HG03097 (cell line): ENCODE measurements at regions not wholly inside any gene's neighbourhood (a gene's known extent, or its start where the extent isn't known, plus 50 kb on each side); places are given as distances from the start of the nearest gene placed in this dataset.

Experiments
- ATAC-seq: cut with Tn5 transposase; IDR thresholded peaks from one replicate; pipeline ENCODE4 v1.9.1; 2021; ENCODE audit not compliant: unreplicated experiment, low FRiP score

- ATAC-seq: no peak
Observed at GRCh38 chr16:66155933-66156332, 210.6 kb upstream of the CDH5 start.

- no peak for ATAC-seq
Observed at GRCh38 chr16:66154801-66155200, 211.7 kb upstream of the CDH5 start.

DNA sequence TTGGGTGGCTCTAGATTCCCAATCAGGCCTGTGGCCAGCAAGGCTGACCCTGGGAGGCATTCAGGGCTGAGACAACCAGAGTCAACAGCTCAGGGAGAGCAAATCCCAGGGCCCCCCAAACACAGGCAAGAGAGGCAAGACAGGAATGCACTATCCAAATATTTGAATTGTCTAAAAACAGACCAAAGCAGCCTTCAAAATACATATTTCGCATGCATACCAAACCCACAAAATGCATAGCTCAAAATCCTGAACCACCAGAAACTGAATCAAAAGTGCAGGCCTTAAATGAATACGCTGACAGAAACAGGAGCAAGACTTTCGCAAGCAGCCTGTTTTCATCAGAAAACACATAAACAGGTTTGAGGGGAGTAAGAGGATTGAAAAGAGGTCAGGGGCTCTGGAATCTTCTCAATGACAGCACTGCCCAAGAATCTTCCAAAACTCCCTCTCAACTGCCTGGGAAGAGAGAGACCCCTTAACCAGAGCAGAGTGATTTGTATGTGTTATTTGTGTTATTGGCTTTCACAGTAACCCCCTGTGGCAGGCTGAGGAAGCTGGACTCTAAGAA, 213.6 kb upstream of the CDH5 start:
- no peak for ATAC-seq

- ATAC-seq: no peak
Observed at GRCh38 chr16:66152181-66152580, 214.3 kb upstream of the CDH5 start.

GRCh38 chr16:66150698-66151482, 215.6 kb upstream of the CDH5 start:
- ATAC-seq: no peak

- ATAC-seq: no peak
Observed at GRCh38 chr16:66147291-66147690, 219.2 kb upstream of the CDH5 start.

DNA sequence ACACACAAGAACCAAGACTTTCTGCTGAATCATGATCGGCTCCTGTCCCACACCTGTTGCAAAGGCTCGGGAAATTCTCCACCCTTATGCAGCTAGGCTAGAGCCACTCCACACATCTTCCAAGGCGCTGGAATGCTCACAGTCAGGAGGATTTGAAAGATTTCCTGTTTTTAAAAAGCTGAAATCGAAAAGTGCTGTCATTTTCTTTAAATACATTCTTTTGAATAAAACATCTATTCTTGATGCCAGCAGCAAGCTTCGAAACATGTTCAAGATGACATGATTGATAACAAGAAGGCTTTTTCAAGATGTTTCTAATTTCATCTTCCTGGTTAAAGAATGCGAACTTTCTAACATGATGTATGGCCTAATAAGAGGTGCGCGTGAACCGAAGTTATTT, 219.7 kb upstream of the CDH5 start:
- ATAC-seq: no peak

GRCh38 chr16:66144641-66145040, 221.8 kb upstream of the CDH5 start:
- ATAC-seq: no peak

GRCh38 chr16:66143415-66143814, 223.1 kb upstream of the CDH5 start:
- ATAC-seq: no peak

DNA sequence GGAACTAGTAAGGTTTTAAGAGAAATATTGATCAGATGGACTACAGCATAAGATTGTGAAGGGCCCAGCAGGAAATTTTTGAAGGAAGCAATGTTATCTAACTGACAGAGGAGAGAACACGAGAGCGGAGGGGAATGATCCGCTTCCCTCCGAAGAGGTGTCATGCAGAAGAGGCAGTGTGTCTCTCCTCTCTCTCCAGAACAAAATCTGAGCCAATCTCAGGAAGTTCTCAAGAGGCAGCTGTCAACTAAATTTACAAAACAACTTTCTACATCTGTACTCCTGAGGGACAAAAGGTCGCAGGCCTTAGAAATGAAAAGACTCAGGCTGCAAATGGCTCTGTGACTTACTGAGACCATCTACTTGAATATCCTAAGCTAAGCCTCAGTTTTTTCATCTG, 224.6 kb upstream of the CDH5 start:
- no peak for ATAC-seq

DNA sequence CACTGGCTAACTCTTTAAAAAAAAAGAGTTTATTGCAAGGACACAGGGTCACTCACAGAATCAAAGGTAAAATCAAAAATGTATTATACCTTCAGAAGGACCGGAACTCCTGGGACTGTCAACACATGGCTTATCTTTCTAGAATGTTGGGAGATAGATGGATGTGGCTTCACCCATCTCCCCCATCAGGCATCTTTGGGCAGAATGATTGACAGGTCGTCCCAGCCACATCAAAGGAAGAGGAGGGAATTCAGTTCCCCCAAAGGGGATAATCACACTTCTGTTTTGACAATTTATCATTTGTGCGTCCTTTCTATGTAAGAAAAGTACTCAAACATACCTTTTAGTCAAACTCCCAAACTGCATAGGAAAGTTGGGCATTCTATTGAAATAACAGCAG, 228.6 kb upstream of the CDH5 start:
- ATAC-seq: no peak

DNA sequence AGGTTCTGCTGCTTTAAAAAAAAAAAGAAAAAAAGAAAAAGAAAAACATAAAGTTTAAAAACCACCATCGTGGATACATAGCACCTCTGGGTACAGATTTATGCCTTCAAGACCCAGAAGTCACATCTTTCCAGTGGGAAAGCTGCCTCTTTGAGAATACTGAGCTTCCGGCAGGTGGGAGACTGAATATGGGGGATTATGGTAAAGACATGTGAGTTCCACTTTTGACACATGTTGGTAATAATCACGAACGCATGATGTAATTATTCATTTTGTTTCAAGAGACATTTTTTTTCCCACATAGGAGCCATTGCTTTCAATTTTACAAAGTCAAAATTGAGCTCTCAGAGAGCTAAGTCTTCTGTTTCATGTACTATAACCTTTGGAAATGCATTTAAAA, 229.7 kb upstream of the CDH5 start:
- no peak for ATAC-seq

- ATAC-seq: no peak
Observed at GRCh38 chr16:66135838-66136237, 230.7 kb upstream of the CDH5 start.

- no peak for ATAC-seq
Observed at GRCh38 chr16:66135421-66135831, 231.1 kb upstream of the CDH5 start.

- ATAC-seq: no peak
Observed at GRCh38 chr16:66134875-66135274, 231.6 kb upstream of the CDH5 start.

DNA sequence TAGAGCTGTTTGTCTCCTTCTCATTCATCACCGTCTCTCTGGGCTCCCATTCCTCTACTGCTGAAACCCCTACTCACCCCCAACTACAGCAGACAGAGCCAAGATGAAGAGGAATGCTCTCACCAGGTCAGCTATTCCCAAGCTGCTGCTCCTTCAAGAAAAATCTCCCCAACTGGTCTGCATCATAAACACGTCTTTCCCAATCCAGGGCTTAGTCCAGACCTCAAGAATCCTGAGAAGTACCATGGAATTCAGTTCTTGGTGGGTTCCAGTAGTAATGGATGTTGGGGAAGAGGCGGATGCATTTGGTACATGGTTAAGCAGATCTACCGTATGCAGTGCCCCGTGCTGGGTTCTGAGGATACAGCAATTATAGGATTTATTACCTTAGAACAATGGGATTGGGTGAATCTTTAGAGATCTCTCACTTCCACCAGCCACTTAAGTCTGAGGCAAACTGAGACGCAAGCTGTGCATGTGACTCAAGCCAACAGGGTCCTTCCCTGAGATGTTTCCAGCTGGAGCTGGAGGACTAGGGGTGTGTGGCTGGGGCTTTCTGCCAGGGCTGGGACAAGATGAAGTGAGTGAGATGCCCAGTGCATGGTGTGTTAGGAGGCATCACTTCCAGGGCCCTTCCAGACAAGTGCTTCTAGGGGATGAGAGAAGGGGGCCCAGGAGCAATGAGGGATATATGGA, 232.7 kb upstream of the CDH5 start:
- no peak for ATAC-seq

GRCh38 chr16:66131895-66132294, 234.6 kb upstream of the CDH5 start:
- ATAC-seq: no peak

DNA sequence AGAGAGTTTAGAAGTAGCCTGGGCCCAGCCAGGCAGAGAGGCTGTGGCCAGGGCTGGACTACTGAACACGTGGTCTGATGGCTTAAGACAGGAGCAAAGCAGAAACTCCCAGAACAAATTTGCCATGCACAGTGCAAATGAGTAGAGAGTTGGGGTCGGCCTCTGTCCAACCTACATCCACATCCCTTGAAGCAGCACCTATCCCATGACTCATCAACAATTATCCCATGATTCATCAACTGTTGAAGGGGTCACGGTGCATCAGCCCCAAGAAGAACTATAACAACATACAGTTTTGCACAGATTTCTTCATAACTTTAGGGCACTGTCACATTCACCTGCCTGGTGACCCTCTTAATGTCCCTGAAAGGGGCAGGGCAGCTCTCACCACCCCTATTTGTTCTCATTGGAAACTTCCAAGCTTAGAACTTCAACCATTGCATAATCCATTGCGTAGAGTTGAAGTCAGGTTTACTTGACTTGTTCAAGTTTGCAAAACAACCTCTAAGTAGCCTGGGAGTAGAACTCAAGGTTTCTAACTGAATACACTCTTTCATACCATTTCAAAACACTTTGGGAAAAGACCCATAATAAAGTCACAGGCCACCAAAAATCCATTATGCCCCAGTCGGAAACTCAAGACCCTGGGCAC, 235.2 kb upstream of the CDH5 start:
- no peak for ATAC-seq

- no peak for ATAC-seq
Observed at GRCh38 chr16:66130296-66130905, 236.1 kb upstream of the CDH5 start.

- no peak for ATAC-seq
Observed at GRCh38 chr16:66129196-66129595, 237.3 kb upstream of the CDH5 start.

GRCh38 chr16:66128371-66128770, 238.1 kb upstream of the CDH5 start:
- no peak for ATAC-seq
